ENCODE measurements at regions not wholly inside any gene's neighbourhood (a gene's known extent, or its start where the extent isn't known, plus 50 kb on each side); places are given as distances from the start of the nearest gene placed in this dataset.

- TF ChIP-seq CTCF (IDR thresholded peaks at IDR 0.05) (no peak), USF2 (IDR thresholded peaks at IDR 0.05) (no peak), RAD21 (conservative IDR thresholded peaks at IDR 0.05 in 1 of 2, IDR thresholded peaks at IDR 0.05 in 1 of 2) (no peak), EP300 (IDR thresholded peaks at IDR 0.05) (no peak), HEYL (CRISPR knock-in tag; IDR thresholded peaks at IDR 0.05) (no peak), KDM1A (IDR thresholded peaks at IDR 0.05; ENCODE audit: low read depth) (no peak), ZFP36 (IDR thresholded peaks at IDR 0.05; ENCODE audit: borderline replicate concordance, partially characterized antibody) (no peak), CBX8 (IDR thresholded peaks at IDR 0.05) (no peak), NFE2L2 (conservative IDR thresholded peaks at IDR 0.05; ENCODE audit: low read length) (no peak), CEBPB (IDR thresholded peaks at IDR 0.05) (no peak), BCL3 (IDR thresholded peaks at IDR 0.05) (no peak), ZC3H11A (IDR thresholded peaks at IDR 0.05) (no peak), POLR2A (IDR thresholded peaks at IDR 0.05; ENCODE audit: low read length) (no peak)
These were observed 531.8 kb upstream of the GALNTL6 start for GRCh38 chr4:171281359-171281758.

Measured in A549 (cell line).